ENCODE measurements at regions not wholly inside any gene's neighbourhood (a gene's known extent, or its start where the extent isn't known, plus 50 kb on each side); places are given as distances from the start of the nearest gene placed in this dataset.
"Not testable (repeated sequence)": the region's sequence is repeated elsewhere in the genome, so short reads cannot be mapped to it uniquely, and the experiment has no call there.

GRCh38 chr13:89401264-89401675, 1730.1 kb downstream of the SLITRK5 start:
- no peak for DNase-seq

- DNase-seq, result no peak
Observed at GRCh38 chr13:89402211-89402610, 1731.0 kb downstream of the SLITRK5 start.

- DNase-seq, result not testable (repeated sequence)
Observed at GRCh38 chr13:89406096-89406495, 1734.9 kb downstream of the SLITRK5 start.

- no peak for DNase-seq
Observed at GRCh38 chr13:89407357-89407756, 1736.2 kb downstream of the SLITRK5 start.

- DNase-seq, result no peak
Observed at GRCh38 chr13:89432997-89433396, 1761.8 kb downstream of the SLITRK5 start.

- DNase-seq, result not testable (repeated sequence)
Observed at GRCh38 chr13:89434624-89435023, 1763.5 kb downstream of the SLITRK5 start.

GRCh38 chr13:89454681-89455080, 1783.5 kb downstream of the SLITRK5 start:
- no peak for DNase-seq

GRCh38 chr13:89455225-89455624, 1784.1 kb downstream of the SLITRK5 start:
- DNase-seq, result no peak

GRCh38 chr13:89455741-89456140, 1784.6 kb downstream of the SLITRK5 start:
- no peak for DNase-seq

- no peak for DNase-seq
Observed at GRCh38 chr13:89457977-89458376, 1786.8 kb downstream of the SLITRK5 start.

- no peak for DNase-seq
Observed at GRCh38 chr13:89458456-89458855, 1787.3 kb downstream of the SLITRK5 start.

- not testable (repeated sequence) for DNase-seq
Observed at GRCh38 chr13:89460895-89461294, 1789.7 kb downstream of the SLITRK5 start.

- no peak for DNase-seq
Observed at GRCh38 chr13:89465366-89465765, 1794.2 kb downstream of the SLITRK5 start.

GRCh38 chr13:89468081-89468480, 1796.9 kb downstream of the SLITRK5 start:
- no peak for DNase-seq

- DNase-seq, result no peak
Observed at GRCh38 chr13:89470901-89471300, 1799.7 kb downstream of the SLITRK5 start.

GRCh38 chr13:89474432-89474831, 1803.3 kb downstream of the SLITRK5 start:
- DNase-seq, result no peak

GRCh38 chr13:89486065-89486464, 1814.9 kb downstream of the SLITRK5 start:
- DNase-seq, result no peak

- no peak for DNase-seq
Observed at GRCh38 chr13:89486709-89487108, 1815.5 kb downstream of the SLITRK5 start.

- no peak for DNase-seq
Observed at GRCh38 chr13:89490661-89491060, 1819.5 kb downstream of the SLITRK5 start.

GRCh38 chr13:89496478-89496877, 1825.3 kb downstream of the SLITRK5 start:
- no peak for DNase-seq

- DNase-seq, result no peak
Observed at GRCh38 chr13:89497658-89498057, 1826.5 kb downstream of the SLITRK5 start.

GRCh38 chr13:89502286-89502685, 1831.1 kb downstream of the SLITRK5 start:
- no peak for DNase-seq

- no peak for DNase-seq
Observed at GRCh38 chr13:89514534-89515312, 1832.8 kb upstream of the MIR17HG start.

- no peak for DNase-seq
Observed at GRCh38 chr13:89515948-89516347, 1831.5 kb upstream of the MIR17HG start.

Data from activated CD4-positive, alpha-beta T cell treated with anti-CD3 and anti-CD28 coated beads for 48 hours (primary cell).